CD4-positive, alpha-beta memory T cell (primary cell): ENCODE measurements at regions not wholly inside any gene's neighbourhood (a gene's known extent, or its start where the extent isn't known, plus 50 kb on each side); places are given as distances from the start of the nearest gene placed in this dataset.
"Not testable (repeated sequence)": the region's sequence is repeated elsewhere in the genome, so short reads cannot be mapped to it uniquely, and the experiment has no call there.

Experiments used
- CTCF ChIA-PET: fragments of 350-600 bp; sonication (Branson Sonifier 250); formaldehyde crosslinking; loops from one replicate; lab custom pipeline; 2021; ENCODE audit warnings: inconsistent platforms; ENCODE audit not compliant: partially characterized antibody; lab: Charles Lee
- POLR2A ChIA-PET: fragments of 350-600 bp; sonication (Branson Sonifier 250); formaldehyde crosslinking; loops from one replicate; lab custom pipeline; 2021; ENCODE audit not compliant: partially characterized antibody; lab: Charles Lee
- DNase-seq, 5 donors: peaks; one replicate each; pipeline versions ENCODE4 v3.0.0 to v3.0.0-alpha.2; 2020 to 2022; ENCODE audit warnings: mixed read lengths in 1 of 5
- H3K27ac ChIP-seq: one replicate; pipeline ENCODE4 v1.7.0; 2013; ENCODE audit warnings: low read depth, low read length
- H3K27me3 ChIP-seq: 2 replicates; pipeline ENCODE4 v1.7.0; 2013; ENCODE audit warnings: mild to moderate bottlenecking, low read length, moderate library complexity; ENCODE audit not compliant: insufficient read depth
- H3K36me3 ChIP-seq: 2 replicates; pipeline ENCODE4 v1.7.0; 2013; ENCODE audit warnings: mild to moderate bottlenecking, low read length, moderate library complexity; ENCODE audit not compliant: insufficient read depth
- H3K4me1 ChIP-seq: 2 replicates; pipeline ENCODE4 v1.7.0; 2013; ENCODE audit warnings: mild to moderate bottlenecking, low read length, moderate library complexity; ENCODE audit not compliant: insufficient read depth
- H3K4me3 ChIP-seq, 2 donors: one replicate each; pipeline ENCODE4 v1.7.0; 2013; ENCODE audit warnings: low read length in 2 of 2, mild to moderate bottlenecking in 1 of 2
- H3K9me3 ChIP-seq, 2 donors: one replicate each; pipeline ENCODE4 v1.7.0; 2013; ENCODE audit warnings: low read length in 2 of 2, control low read depth in 1 of 2; ENCODE audit not compliant: control insufficient read depth in 1 of 2
- H3K27ac Mint-ChIP-seq, 7 donors: one replicate each; pipeline ENCODE4 v1.8.0; 2020 to 2021; ENCODE audit warnings: mixed read lengths in 7 of 7, mild to moderate bottlenecking in 6 of 7, inconsistent platforms in 3 of 7, moderate library complexity in 3 of 7
- H3K27me3 Mint-ChIP-seq, 2 donors: one replicate each; pipeline ENCODE4 v1.8.0; 2020 to 2021; ENCODE audit warnings: mixed read lengths in 2 of 2
- H3K36me3 Mint-ChIP-seq, 2 donors: one replicate each; pipeline ENCODE4 v1.8.0; 2020 to 2021; ENCODE audit warnings: mixed read lengths in 2 of 2, inconsistent platforms in 1 of 2, mild to moderate bottlenecking in 1 of 2
- H3K4me1 Mint-ChIP-seq, 4 donors: one replicate each; pipeline ENCODE4 v1.8.0; 2020 to 2021; ENCODE audit warnings: mixed read lengths in 4 of 4, mild to moderate bottlenecking in 1 of 4
- H3K4me3 Mint-ChIP-seq, 8 donors: one replicate each; pipeline ENCODE4 v1.8.0; 2020 to 2021; ENCODE audit warnings: mixed read lengths in 8 of 8, mild to moderate bottlenecking in 7 of 8, moderate library complexity in 6 of 8, inconsistent platforms in 3 of 8
- H3K9me3 Mint-ChIP-seq, 8 donors: one replicate each; pipeline ENCODE4 v1.8.0; 2020 to 2021; ENCODE audit warnings: mixed read lengths in 8 of 8, mild to moderate bottlenecking in 5 of 8, inconsistent platforms in 3 of 8, moderate library complexity in 1 of 8
- intact Hi-C: fragments of 100-400 bp; cut with micrococcal nuclease; formaldehyde crosslinking; loops from one replicate; pipeline ENCODE4 v1.15.1; 2023

DNA sequence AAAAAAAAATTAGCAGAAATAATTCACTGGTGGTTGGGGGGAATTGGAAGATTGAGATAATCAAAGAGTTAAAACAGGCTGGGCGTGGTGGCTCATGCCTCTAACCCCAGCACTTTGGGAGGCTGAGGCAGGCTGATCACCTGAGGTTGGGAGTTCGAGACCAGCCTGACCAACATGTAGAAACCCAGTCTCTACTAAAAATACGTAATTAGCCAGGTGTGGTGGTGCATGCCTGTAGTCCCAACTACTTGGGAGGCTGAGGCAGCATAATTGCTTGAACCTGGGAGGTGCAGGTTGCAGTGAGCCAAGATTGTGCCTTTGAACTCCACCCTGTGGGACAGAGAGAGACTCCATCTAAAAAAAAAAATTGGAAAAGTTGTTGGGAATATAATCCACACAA lies 173.2 kb upstream of the TPTE start:
- DNase-seq, intact Hi-C loops, H3K27me3 Mint-ChIP-seq, H3K27ac ChIP-seq, H3K27me3 ChIP-seq, H3K4me1 ChIP-seq, POLR2A ChIA-PET, H3K27ac Mint-ChIP-seq, H3K4me1 Mint-ChIP-seq, CTCF ChIA-PET, H3K4me3 ChIP-seq, H3K36me3 ChIP-seq, H3K4me3 Mint-ChIP-seq: not testable (repeated sequence)
- peaks cover 19 to 79% (median 60%) of the 10 kb centered on the region in 8 donors for H3K9me3 Mint-ChIP-seq
- H3K36me3 Mint-ChIP-seq = peaks cover 3 to 15% of the 10 kb centered on the region in 2 donors
- H3K9me3 ChIP-seq = peaks cover 0 to 21% of the 10 kb centered on the region in 2 donors

GRCh38 chr21:10354851-10355578 lies 166.4 kb upstream of the TPTE start:
- H3K27ac ChIP-seq, DNase-seq, H3K36me3 ChIP-seq, intact Hi-C loops, H3K4me3 Mint-ChIP-seq, H3K36me3 Mint-ChIP-seq, CTCF ChIA-PET, H3K4me1 Mint-ChIP-seq, H3K4me3 ChIP-seq, POLR2A ChIA-PET, H3K27ac Mint-ChIP-seq, H3K27me3 ChIP-seq, H3K4me1 ChIP-seq, H3K27me3 Mint-ChIP-seq: not testable (repeated sequence)
- peaks cover 0 to 16% of the 10 kb centered on the region in 2 donors for H3K9me3 ChIP-seq
- peaks cover 8 to 77% (median 58%) of the 10 kb centered on the region in 8 donors for H3K9me3 Mint-ChIP-seq

- H3K4me3 ChIP-seq, intact Hi-C loops, H3K27ac ChIP-seq, H3K27me3 ChIP-seq, H3K36me3 Mint-ChIP-seq, H3K27me3 Mint-ChIP-seq, DNase-seq, H3K4me3 Mint-ChIP-seq, CTCF ChIA-PET, POLR2A ChIA-PET, H3K4me1 Mint-ChIP-seq, H3K36me3 ChIP-seq, H3K4me1 ChIP-seq, H3K27ac Mint-ChIP-seq: not testable (repeated sequence)
- H3K9me3 ChIP-seq = peaks cover 0 to 24% of the 10 kb centered on the region in 2 donors
- H3K9me3 Mint-ChIP-seq = peaks cover 13 to 72% (median 55%) of the 10 kb centered on the region in 8 donors
Observed at GRCh38 chr21:10359120-10359519, 162.3 kb upstream of the TPTE start.

GRCh38 chr21:10359911-10360310 lies 161.5 kb upstream of the TPTE start:
- H3K4me1 Mint-ChIP-seq, POLR2A ChIA-PET, H3K27ac Mint-ChIP-seq, H3K27me3 Mint-ChIP-seq, intact Hi-C loops, H3K4me3 ChIP-seq, H3K27me3 ChIP-seq, CTCF ChIA-PET, H3K36me3 ChIP-seq, H3K4me1 ChIP-seq, H3K27ac ChIP-seq, H3K4me3 Mint-ChIP-seq, DNase-seq, H3K36me3 Mint-ChIP-seq: not testable (repeated sequence)
- H3K9me3 ChIP-seq = peaks cover 0 to 22% of the 10 kb centered on the region in 2 donors
- H3K9me3 Mint-ChIP-seq = peaks cover 13 to 65% (median 50%) of the 10 kb centered on the region in 8 donors

DNA sequence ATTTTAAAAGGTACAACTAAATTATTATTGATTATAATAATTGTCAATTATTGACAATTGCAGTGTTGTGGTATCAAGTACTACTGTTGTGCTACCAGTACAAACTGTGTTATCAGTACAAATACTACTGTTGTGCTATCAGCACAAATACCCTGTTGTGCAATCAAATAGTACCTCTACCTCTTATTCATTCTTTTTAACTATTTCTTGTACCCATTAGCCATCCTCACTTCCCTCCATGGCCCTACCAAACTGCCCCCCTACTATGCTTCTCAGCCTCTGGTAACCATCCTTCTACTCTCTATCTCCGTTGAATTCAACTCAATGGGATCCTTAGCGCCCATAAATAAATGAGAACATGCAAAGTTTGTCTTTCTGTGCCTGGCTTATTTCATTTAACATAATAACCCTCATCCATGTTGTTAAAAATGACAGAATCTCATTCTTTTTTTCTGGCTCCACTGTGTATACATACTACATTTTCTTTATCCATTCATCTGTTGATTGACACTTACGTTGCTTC lies 160.1 kb upstream of the TPTE start:
- H3K4me1 Mint-ChIP-seq, H3K27me3 Mint-ChIP-seq, CTCF ChIA-PET, H3K27ac Mint-ChIP-seq, H3K36me3 ChIP-seq, DNase-seq, POLR2A ChIA-PET, intact Hi-C loops, H3K27ac ChIP-seq, H3K36me3 Mint-ChIP-seq, H3K4me3 Mint-ChIP-seq, H3K27me3 ChIP-seq, H3K4me3 ChIP-seq, H3K4me1 ChIP-seq: not testable (repeated sequence)
- peaks cover 0 to 18% of the 10 kb centered on the region in 2 donors for H3K9me3 ChIP-seq
- peaks cover 13 to 55% (median 44%) of the 10 kb centered on the region in 8 donors for H3K9me3 Mint-ChIP-seq

GRCh38 chr21:10362816-10363215 lies 158.6 kb upstream of the TPTE start:
- H3K27ac Mint-ChIP-seq, H3K4me3 ChIP-seq, H3K27me3 ChIP-seq, H3K27me3 Mint-ChIP-seq, POLR2A ChIA-PET, H3K4me1 Mint-ChIP-seq, H3K36me3 ChIP-seq, H3K4me3 Mint-ChIP-seq, CTCF ChIA-PET, H3K4me1 ChIP-seq, H3K36me3 Mint-ChIP-seq, DNase-seq, intact Hi-C loops, H3K27ac ChIP-seq: not testable (repeated sequence)
- H3K9me3 ChIP-seq = peaks cover 0 to 14% of the 10 kb centered on the region in 2 donors
- H3K9me3 Mint-ChIP-seq = peaks cover 13 to 44% (median 35%) of the 10 kb centered on the region in 8 donors

DNA sequence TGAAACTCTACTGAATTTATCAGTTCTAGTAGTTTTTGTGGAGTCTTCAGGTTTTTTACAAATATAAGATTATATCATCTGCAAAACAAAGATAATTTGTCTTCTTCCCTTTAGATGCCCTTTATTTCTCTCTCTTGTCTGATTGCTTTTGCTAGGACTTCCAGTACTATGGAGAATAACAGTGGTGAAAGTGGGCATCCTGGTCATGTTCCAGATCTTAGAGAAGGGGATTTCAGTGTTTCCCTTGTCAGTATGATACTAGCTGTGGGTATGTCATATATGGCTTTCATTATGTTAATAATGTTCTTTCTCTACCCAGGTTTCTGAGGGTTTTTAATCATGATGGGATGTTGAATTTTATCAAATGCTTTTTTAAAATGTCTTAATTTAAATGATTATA lies 158.1 kb upstream of the TPTE start:
- H3K27ac ChIP-seq, H3K4me1 Mint-ChIP-seq, DNase-seq, POLR2A ChIA-PET, H3K27me3 Mint-ChIP-seq, intact Hi-C loops, H3K4me3 Mint-ChIP-seq, H3K36me3 ChIP-seq, CTCF ChIA-PET, H3K4me1 ChIP-seq, H3K4me3 ChIP-seq, H3K27ac Mint-ChIP-seq, H3K36me3 Mint-ChIP-seq, H3K27me3 ChIP-seq: not testable (repeated sequence)
- H3K9me3 ChIP-seq = peaks cover 0 to 14% of the 10 kb centered on the region in 2 donors
- peaks cover 10 to 40% (median 32%) of the 10 kb centered on the region in 8 donors for H3K9me3 Mint-ChIP-seq
